WERI-Rb-1 (cell line): ENCODE measurements at regions not wholly inside any gene's neighbourhood (a gene's known extent, or its start where the extent isn't known, plus 50 kb on each side); places are given as distances from the start of the nearest gene placed in this dataset.

Source experiments
- DNase-seq: peaks from one replicate; pipeline ENCODE4 v3.0.0-alpha.2; 2020
- H3K27ac ChIP-seq: fragments of 250-450 bp; sonication (Bioruptor Pico); 2 replicates; pipeline ENCODE4 v1.5.1; 2020; ENCODE audit warnings: mild to moderate bottlenecking, moderate library complexity
- H3K27me3 ChIP-seq: fragments of 250-450 bp; sonication (Bioruptor Pico); 2 replicates; pipeline ENCODE4 v1.5.1; 2021; ENCODE audit warnings: mild to moderate bottlenecking, low read depth, moderate library complexity; ENCODE audit not compliant: insufficient read depth, severe bottlenecking
- H3K36me3 ChIP-seq: fragments of 250-450 bp; sonication (Bioruptor Pico); 2 replicates; pipeline ENCODE4 v1.5.1; 2020; ENCODE audit warnings: mild to moderate bottlenecking, moderate library complexity
- H3K4me3 ChIP-seq: 2 replicates; pipeline ENCODE4 v1.5.1; 2011; ENCODE audit warnings: low read depth, mild to moderate bottlenecking, control low read depth, low read length
- H3K9me3 ChIP-seq: fragments of 250-450 bp; sonication (Bioruptor Pico); 2 replicates; pipeline ENCODE4 v1.5.1; 2021; ENCODE audit warnings: mild to moderate bottlenecking, moderate library complexity; ENCODE audit not compliant: severe bottlenecking
- TF ChIP-seq, protein P1 (sequence below): IDR thresholded peaks from 2 replicates; pipeline ENCODE4 v1.5.1; 2011; ENCODE audit warnings: low read depth, mild to moderate bottlenecking, control low read depth, inconsistent platforms, low read length

DNA sequence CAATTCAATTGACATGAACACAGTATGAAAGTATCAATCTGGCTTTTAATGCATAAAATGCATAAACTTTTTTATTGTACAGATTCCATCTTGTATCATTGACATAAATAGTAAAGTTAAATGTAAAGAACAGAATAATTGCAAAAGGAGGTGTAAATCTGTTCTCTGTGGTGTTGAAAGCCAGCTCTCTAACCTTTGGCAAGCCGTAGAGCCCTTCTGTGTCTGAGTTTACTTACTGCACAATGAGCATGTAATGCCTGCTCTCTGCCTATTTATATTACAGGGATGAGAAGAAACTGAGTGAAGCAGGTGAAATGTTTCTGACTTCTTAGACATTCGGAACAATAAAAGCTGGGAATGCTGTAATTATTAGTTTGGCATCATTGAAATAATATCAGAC lies 389.3 kb upstream of the EPHA5 start:
- Histone ChIP-seq H3K9me3 (no peaks in the 10 kb centered on the region), H3K27me3 (no peaks in the 10 kb centered on the region), H3K36me3 (no peaks in the 10 kb centered on the region), H3K27ac (no peak overlapping the region), H3K4me3 (no peak overlapping the region)
- DNase-seq = no peak
- TF ChIP-seq, protein P1, sequence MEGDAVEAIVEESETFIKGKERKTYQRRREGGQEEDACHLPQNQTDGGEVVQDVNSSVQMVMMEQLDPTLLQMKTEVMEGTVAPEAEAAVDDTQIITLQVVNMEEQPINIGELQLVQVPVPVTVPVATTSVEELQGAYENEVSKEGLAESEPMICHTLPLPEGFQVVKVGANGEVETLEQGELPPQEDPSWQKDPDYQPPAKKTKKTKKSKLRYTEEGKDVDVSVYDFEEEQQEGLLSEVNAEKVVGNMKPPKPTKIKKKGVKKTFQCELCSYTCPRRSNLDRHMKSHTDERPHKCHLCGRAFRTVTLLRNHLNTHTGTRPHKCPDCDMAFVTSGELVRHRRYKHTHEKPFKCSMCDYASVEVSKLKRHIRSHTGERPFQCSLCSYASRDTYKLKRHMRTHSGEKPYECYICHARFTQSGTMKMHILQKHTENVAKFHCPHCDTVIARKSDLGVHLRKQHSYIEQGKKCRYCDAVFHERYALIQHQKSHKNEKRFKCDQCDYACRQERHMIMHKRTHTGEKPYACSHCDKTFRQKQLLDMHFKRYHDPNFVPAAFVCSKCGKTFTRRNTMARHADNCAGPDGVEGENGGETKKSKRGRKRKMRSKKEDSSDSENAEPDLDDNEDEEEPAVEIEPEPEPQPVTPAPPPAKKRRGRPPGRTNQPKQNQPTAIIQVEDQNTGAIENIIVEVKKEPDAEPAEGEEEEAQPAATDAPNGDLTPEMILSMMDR = no peak

DNA sequence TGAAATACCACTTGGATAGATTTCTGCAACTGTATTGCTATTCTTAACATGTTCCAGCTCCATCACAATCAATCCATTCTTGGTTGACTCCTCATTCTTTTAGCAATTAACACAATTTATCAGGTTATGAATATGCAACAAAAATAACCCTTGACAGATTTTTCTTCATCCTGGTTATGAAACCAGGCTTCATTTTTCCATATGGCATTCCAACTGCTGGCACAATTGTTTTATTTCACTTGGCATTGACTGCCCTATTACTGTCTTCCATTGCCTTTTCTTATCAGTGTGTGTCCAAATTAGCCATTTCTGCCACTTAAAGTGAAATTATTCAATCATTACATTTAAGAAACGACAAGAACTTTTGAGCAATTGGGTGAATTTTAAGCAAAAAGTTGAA lies 388.8 kb upstream of the EPHA5 start:
- Histone ChIP-seq H3K4me3 (no peak overlapping the region), H3K36me3 (no peaks in the 10 kb centered on the region), H3K27ac (no peak overlapping the region), H3K27me3 (no peaks in the 10 kb centered on the region), H3K9me3 (no peaks in the 10 kb centered on the region)
- TF ChIP-seq, protein P1 = no peak
- no peak for DNase-seq

DNA sequence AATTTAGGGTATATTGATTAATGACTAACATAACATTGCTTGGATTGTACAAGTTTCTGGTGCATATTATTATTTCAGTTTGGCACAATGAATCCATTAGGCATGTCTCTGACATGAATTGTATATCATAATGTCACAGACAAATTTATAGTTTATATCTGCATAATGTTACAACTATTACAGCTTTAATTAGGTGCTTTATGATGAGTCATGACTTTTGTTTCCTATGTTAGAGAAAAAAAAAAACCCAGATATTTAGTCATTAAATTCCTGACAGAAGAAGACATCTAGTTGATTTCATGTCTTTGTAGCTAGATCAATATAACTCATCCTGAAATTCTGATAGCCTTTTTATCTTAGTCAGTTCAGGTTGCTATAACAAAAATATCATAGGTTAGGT lies 385.7 kb upstream of the EPHA5 start:
- Histone ChIP-seq H3K27ac (no peak overlapping the region), H3K27me3 (no peaks in the 10 kb centered on the region)

DNA sequence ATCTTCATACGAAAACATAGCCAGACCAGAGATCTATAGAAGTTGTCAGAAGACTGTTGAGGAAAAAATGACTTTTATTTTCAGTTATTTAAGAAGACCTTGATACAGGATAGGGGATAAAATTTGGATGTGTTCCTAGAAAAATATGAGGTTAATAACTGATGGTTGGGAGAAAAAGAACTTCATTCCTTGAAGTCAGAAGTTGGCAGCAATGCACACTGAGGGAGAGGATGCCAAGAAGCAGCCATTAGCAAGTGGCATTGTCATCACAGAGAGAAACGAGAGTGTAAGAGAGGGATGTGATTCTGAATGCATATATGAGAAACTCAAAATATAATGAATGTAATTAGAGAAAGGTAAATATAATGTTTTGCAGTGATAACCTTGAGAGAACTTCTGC lies 382.1 kb upstream of the EPHA5 start:
- H3K9me3 ChIP-seq = no peaks in the 10 kb centered on the region
- no peak for DNase-seq
- TF ChIP-seq, protein P1 = no peak
- no peaks in the 10 kb centered on the region for H3K27me3 ChIP-seq
- H3K27ac ChIP-seq = no peak overlapping the region
- no peaks in the 10 kb centered on the region for H3K36me3 ChIP-seq
- no peak overlapping the region for H3K4me3 ChIP-seq

More for the DNA sequence above, 385.7 kb upstream of the EPHA5 start:
- Histone ChIP-seq H3K9me3 (no peaks in the 10 kb centered on the region), H3K36me3 (no peaks in the 10 kb centered on the region), H3K4me3 (no peak overlapping the region)
- TF ChIP-seq, protein P1 = no peak
- no peak for DNase-seq

DNA sequence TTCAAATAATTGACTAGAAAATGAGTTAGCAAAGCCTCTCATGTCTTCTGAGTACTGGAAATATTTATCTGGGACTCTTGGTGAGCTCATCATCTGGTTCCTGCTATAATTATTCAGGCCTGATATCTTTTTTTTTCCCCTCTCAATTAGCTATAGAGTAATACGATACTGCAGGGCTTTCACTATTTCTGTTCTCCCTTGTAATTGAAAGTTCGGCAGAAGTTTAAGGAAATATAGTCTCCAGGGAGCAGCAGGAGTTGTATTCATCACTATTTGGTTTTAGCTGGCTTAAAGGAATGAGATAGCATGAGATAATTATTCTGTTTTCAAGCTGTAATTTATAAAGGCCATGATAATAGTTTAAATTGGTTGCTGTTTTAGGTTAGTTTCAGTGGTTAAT lies 378.6 kb upstream of the EPHA5 start:
- no peak overlapping the region for H3K4me3 ChIP-seq
- DNase-seq = no peak
- TF ChIP-seq, protein P1 = no peak
- H3K27me3 ChIP-seq = no peaks in the 10 kb centered on the region
- H3K27ac ChIP-seq = no peak overlapping the region
- H3K36me3 ChIP-seq = no peaks in the 10 kb centered on the region
- H3K9me3 ChIP-seq = no peaks in the 10 kb centered on the region

DNA sequence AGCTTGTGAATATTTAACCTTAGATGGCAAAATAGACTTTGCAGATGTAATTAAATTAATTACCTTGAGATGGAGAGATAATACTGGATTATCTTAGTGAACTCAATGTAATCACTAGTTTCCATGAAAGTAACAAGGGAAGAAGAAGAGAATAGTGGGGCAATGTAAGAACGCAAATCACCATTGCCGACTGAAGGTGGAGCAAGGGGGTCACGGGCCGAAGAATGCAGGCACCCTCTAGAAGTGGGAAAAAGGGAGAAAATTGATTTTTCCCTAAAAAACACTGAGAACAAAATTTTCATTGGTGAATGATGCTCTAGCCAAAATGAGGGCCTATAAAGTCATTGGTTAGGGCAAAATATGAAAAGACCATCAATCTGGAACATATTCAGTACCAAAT lies 375.6 kb upstream of the EPHA5 start:
- no peaks in the 10 kb centered on the region for H3K9me3 ChIP-seq
- DNase-seq = no peak
- no peaks in the 10 kb centered on the region for H3K27me3 ChIP-seq
- TF ChIP-seq, protein P1 = peak; percentile 32; the same call in 1 of the 2 replicates
- H3K27ac ChIP-seq = no peak overlapping the region
- H3K36me3 ChIP-seq = no peaks in the 10 kb centered on the region
- H3K4me3 ChIP-seq = no peak overlapping the region
